GM10248 (cell line): ENCODE measurements at regions not wholly inside any gene's neighbourhood (a gene's known extent, or its start where the extent isn't known, plus 50 kb on each side); places are given as distances from the start of the nearest gene placed in this dataset.

Experiments used
- CTCF ChIA-PET: fragments of 300-600 bp; sonication (Branson Sonifier 250); formaldehyde crosslinking; extraction: SDS; loops from one replicate; lab custom pipeline; 2021; ENCODE audit warnings: antibody characterized with exemption; lab: Yijun Ruan, JAX
- POLR2A ChIA-PET: fragments of 350-650 bp; sonication (Branson Sonifier 250); formaldehyde crosslinking; extraction: SDS; loops from one replicate; lab custom pipeline; 2020; ENCODE audit warnings: antibody characterized with exemption; lab: Yijun Ruan, JAX
- DNase-seq: peaks from one replicate; pipeline ENCODE4 v3.0.0; 2012; ENCODE audit errors: extremely low spot score
- TF ChIP-seq, protein P1 (sequence below): IDR thresholded peaks from 2 replicates; pipeline ENCODE4 v1.5.1; 2012; ENCODE audit warnings: mild to moderate bottlenecking, low read depth; ENCODE audit errors: extremely low read depth, missing control alignments, control extremely low read depth

DNA sequence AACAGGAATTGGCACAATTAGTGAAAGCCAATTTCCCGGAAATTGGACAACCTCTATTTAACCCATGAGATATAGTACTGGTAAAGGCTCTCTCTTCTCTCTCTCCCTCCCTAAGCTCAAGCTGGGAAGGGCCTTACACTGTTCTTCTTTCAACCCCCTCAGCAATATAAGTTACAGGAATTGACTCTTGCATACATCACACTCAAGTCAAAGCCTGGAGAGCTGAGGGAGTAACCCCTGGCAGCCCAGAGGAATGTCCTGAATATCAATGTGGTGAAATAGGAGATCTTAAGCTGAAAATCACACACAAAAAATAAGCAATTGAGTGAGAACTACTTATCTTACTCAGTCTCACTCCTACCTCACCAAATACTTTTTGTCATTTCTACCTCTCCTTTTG is 186.9 kb upstream of the SPOCK3 start:
- POLR2A ChIA-PET = no interaction called here
- CTCF ChIA-PET = interaction anchor here (1.4 kb wide), 1 partner anchor 11 kb away, joined by 6 read pairs; no protein-coding TSS in a partner anchor
- no peak for DNase-seq
- TF ChIP-seq, protein P1, sequence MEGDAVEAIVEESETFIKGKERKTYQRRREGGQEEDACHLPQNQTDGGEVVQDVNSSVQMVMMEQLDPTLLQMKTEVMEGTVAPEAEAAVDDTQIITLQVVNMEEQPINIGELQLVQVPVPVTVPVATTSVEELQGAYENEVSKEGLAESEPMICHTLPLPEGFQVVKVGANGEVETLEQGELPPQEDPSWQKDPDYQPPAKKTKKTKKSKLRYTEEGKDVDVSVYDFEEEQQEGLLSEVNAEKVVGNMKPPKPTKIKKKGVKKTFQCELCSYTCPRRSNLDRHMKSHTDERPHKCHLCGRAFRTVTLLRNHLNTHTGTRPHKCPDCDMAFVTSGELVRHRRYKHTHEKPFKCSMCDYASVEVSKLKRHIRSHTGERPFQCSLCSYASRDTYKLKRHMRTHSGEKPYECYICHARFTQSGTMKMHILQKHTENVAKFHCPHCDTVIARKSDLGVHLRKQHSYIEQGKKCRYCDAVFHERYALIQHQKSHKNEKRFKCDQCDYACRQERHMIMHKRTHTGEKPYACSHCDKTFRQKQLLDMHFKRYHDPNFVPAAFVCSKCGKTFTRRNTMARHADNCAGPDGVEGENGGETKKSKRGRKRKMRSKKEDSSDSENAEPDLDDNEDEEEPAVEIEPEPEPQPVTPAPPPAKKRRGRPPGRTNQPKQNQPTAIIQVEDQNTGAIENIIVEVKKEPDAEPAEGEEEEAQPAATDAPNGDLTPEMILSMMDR = no peak

DNA sequence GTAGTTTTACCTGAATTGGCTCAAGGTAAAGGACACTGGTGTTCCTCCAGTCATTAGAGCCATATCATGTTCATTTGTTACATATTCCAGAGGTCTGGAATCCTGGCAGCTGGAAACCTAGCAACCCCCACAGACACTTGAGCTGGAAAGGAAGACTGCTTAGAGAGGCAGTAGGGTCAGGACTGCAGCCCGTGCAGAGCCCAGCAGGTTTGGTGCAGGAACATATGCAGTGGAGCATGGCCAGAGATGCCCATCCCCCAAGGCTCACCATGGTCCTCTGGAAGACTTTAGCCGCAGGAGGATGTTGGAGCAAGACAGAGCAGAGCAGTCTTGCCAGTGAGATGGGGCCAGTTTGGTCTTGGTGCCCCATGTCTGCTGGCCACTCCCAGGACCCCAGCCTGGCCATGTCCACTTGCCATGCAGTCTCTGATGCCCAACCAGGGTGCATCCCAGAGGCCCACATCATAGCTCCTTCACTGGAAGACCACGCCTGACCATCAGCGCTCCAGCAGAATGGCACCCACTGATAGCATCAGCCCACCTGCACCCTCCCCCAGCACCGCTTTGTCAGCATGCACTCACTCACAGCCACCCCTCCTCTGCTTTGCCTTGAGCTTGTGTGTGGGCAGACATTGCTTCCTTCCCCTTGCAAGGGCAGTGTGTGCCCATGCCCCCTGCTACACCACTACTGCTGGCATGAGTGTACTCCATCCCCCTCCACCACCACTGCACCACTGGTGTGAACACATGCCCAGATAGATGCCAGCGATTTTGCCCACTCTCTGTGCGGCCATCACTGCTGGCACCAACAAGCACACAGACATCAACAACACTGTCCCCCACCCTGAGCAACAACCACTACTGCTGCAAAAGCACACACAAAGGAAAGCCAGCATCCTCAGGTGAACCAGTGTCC is 190.3 kb upstream of the SPOCK3 start:
- TF ChIP-seq, protein P1 = no peak
- DNase-seq = no peak
- POLR2A ChIA-PET = no interaction called here
- CTCF ChIA-PET = interaction anchor here (1.1 kb wide), 1 partner anchor 9 kb away, joined by 4 read pairs; no protein-coding TSS in a partner anchor

DNA sequence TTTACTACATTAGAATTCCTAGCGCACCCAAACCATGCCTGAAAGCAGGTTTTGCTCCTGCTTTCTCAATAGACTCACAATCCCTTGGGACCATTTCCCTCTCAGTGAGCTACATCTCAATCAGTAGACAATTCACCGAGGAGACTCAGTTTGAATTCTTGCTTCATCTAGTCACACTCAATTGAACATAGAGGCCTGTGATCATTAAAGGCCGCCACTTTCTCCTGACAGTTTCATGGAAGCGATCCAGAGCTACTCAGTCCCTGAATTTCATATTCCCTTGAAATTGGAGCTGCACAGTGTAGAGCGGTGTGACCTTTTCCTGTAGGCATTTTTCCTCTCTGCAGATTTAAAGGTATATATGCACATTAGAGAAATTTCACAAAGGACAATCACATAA is 193.9 kb upstream of the SPOCK3 start:
- CTCF ChIA-PET = no interaction called here
- POLR2A ChIA-PET = no interaction called here
- TF ChIP-seq, protein P1 = no peak
- no peak for DNase-seq

DNA sequence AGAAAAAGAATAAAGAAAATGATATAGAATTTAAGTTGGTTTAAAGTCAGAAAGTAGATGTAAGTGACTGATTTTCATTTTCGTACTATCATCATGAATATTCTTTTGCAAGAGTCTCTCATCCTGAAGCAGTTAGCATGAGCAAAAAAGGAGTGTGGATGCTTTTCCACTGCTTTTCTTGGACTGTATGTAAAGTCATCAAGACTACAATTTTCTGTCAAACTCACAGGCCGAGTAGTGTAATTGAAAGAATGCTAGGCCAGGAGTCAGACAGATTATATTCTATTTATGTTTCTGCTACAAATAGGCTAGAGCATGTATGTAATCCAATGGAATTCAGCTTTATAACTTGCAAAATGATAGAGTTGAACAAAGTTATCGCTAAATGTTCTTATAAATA is 197.1 kb upstream of the SPOCK3 start:
- no peak for DNase-seq
- CTCF ChIA-PET = no interaction called here
- TF ChIP-seq, protein P1 = no peak
- POLR2A ChIA-PET = no interaction called here

DNA sequence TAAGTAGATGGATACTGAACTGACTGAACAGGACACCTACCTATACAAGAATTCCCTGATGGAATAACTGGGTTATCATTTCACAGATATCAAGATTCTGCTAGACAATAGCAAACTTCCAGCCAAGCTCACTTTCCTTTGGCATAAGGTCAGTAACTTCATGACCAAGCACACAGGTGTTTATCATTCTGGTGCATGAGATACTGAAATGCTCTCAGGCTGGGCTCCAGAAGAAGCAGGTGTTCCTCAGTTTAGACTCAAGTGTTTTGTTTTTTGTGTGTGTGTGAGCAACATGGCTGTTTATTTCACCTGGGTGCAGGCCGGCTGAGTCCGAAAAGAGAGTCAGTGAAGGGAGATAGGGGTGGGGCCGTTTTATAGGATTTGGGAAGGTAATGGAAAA is 201.5 kb upstream of the SPOCK3 start:
- POLR2A ChIA-PET = no interaction called here
- TF ChIP-seq, protein P1 = no peak
- no peak for DNase-seq
- CTCF ChIA-PET = no interaction called here

DNA sequence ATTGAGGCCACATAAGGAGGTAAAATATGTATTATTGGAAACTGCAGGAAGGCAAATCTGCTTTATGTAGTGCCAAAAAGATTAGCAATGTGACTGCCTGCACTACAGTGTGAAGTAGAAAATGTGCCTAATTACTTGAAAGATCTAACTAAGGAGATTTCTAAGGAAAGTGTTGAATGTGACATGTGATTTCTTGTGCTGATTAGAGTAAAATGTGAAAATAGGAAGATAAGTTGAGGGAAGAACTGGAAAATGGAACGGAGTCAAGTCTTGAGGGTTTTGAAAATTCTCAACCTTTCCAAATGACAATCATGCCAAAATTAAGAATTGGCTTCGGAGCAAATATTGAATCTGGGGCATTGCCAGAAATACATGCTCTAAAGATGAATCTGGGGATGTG is 209.5 kb upstream of the SPOCK3 start:
- ChIA-PET POLR2A (no interaction called here), CTCF (no interaction called here)
- DNase-seq = no peak
- TF ChIP-seq, protein P1 = no peak
